ENCODE measurements at regions not wholly inside any gene's neighbourhood (a gene's known extent, or its start where the extent isn't known, plus 50 kb on each side); places are given as distances from the start of the nearest gene placed in this dataset.

- TF ChIP-seq FOXK2 (IDR thresholded peaks at IDR 0.05) (no peak), FOXM1 (IDR thresholded peaks at IDR 0.05; ENCODE audit: borderline replicate concordance) (no peak), ZNF384 (IDR thresholded peaks at IDR 0.05) (no peak), PKNOX1 (IDR thresholded peaks at IDR 0.05) (no peak), BHLHE40 (IDR thresholded peaks at IDR 0.05; ENCODE audit: borderline replicate concordance) (no peak), ARNT (IDR thresholded peaks at IDR 0.05) (no peak), L3MBTL2 (conservative IDR thresholded peaks at IDR 0.05) (no peak), SP1 (IDR thresholded peaks at IDR 0.05) (no peak), FOXA1 (IDR thresholded peaks at IDR 0.05) (no peak), HDGF (IDR thresholded peaks at IDR 0.05; ENCODE audit: borderline replicate concordance) (no peak)
These were observed 181.7 kb upstream of the GAS1 start for GRCh38 chr9:87128844-87129493.
